Neural progenitor cell (in vitro differentiated cells): ENCODE measurements at regions not wholly inside any gene's neighbourhood (a gene's known extent, or its start where the extent isn't known, plus 50 kb on each side); places are given as distances from the start of the nearest gene placed in this dataset.

Experiments used
- DNase-seq: peaks from one replicate; pipeline ENCODE4 v3.0.0-alpha.2; 2016; ENCODE audit warnings: low spot score
- H2AFZ ChIP-seq: fragments of 200-600 bp; sonication (generic); replicated peaks from 2 replicates; pipeline ENCODE4 v1.6.1; 2016; ENCODE audit warnings: antibody characterized with exemption
- H3F3A ChIP-seq: fragments of 200-600 bp; sonication (generic); 2 replicates; pipeline ENCODE4 v1.6.1; 2016; ENCODE audit warnings: antibody characterized with exemption, low read depth
- H3K27ac ChIP-seq: fragments of 200-600 bp; sonication (generic); 2 replicates; pipeline ENCODE4 v1.5.1; 2016; ENCODE audit warnings: mild to moderate bottlenecking
- H3K27me3 ChIP-seq: fragments of 200-600 bp; sonication (generic); 2 replicates; pipeline ENCODE4 v1.6.1; 2016; ENCODE audit warnings: mild to moderate bottlenecking, moderate library complexity
- H3K36me3 ChIP-seq: fragments of 200-600 bp; sonication (generic); 2 replicates; pipeline ENCODE4 v1.5.1; 2016
- H3K4me1 ChIP-seq: fragments of 200-600 bp; sonication (generic); 2 replicates; pipeline ENCODE4 v1.6.1; 2016; ENCODE audit warnings: mixed run types
- H3K4me2 ChIP-seq: fragments of 200-600 bp; sonication (generic); 2 replicates; pipeline ENCODE4 v1.6.1; 2016
- H3K4me3 ChIP-seq: fragments of 200-600 bp; sonication (generic); 2 replicates; pipeline ENCODE4 v1.5.1; 2016
- H3K79me2 ChIP-seq: fragments of 200-600 bp; sonication (generic); 2 replicates; pipeline ENCODE4 v1.6.1; 2016; ENCODE audit warnings: low read depth
- H3K9ac ChIP-seq: fragments of 200-600 bp; sonication (generic); 2 replicates; pipeline ENCODE4 v1.6.1; 2016
- H3K9me3 ChIP-seq: fragments of 200-600 bp; sonication (generic); 2 replicates; pipeline ENCODE4 v1.5.1; 2016; ENCODE audit warnings: low read depth
- H4K20me1 ChIP-seq: fragments of 200-600 bp; sonication (generic); 2 replicates; pipeline ENCODE4 v1.6.1; 2016; ENCODE audit warnings: low read depth
- H3K27ac Mint-ChIP-seq: 3 replicates; pipeline ENCODE4 v1.8.0; 2021; ENCODE audit warnings: mixed read lengths
- H3K27me3 Mint-ChIP-seq: 2 replicates; pipeline ENCODE4 v1.8.0; 2022; ENCODE audit warnings: low read depth, mild to moderate bottlenecking, inconsistent platforms, moderate library complexity, mixed read lengths; ENCODE audit not compliant: insufficient read depth
- H3K36me3 Mint-ChIP-seq: 3 replicates; pipeline ENCODE4 v1.8.0; 2021; ENCODE audit warnings: mixed read lengths
- H3K4me1 Mint-ChIP-seq: 3 replicates; pipeline ENCODE4 v1.8.0; 2021; ENCODE audit warnings: mixed read lengths
- H3K4me3 Mint-ChIP-seq: 3 replicates; pipeline ENCODE4 v1.8.0; 2021; ENCODE audit warnings: mild to moderate bottlenecking, moderate library complexity, mixed read lengths
- H3K9me3 Mint-ChIP-seq: 3 replicates; pipeline ENCODE4 v1.8.0; 2020; ENCODE audit warnings: mixed read lengths
- EZH2 ChIP-seq: fragments of 200-600 bp; sonication (generic); IDR thresholded peaks from 2 replicates; pipeline ENCODE4 v1.6.1; 2017; ENCODE audit warnings: antibody characterized with exemption, mild to moderate bottlenecking, moderate library complexity
- EZH2phosphoT487 ChIP-seq: fragments of 200-600 bp; sonication (generic); IDR thresholded peaks from 2 replicates; pipeline ENCODE4 v1.6.1; 2017; ENCODE audit warnings: antibody characterized with exemption
- TF ChIP-seq, protein P1 (sequence below): fragments of 200-600 bp; sonication (generic); IDR thresholded peaks from 2 replicates; pipeline ENCODE4 v1.5.1; 2017; ENCODE audit warnings: antibody characterized with exemption, mild to moderate bottlenecking

DNA sequence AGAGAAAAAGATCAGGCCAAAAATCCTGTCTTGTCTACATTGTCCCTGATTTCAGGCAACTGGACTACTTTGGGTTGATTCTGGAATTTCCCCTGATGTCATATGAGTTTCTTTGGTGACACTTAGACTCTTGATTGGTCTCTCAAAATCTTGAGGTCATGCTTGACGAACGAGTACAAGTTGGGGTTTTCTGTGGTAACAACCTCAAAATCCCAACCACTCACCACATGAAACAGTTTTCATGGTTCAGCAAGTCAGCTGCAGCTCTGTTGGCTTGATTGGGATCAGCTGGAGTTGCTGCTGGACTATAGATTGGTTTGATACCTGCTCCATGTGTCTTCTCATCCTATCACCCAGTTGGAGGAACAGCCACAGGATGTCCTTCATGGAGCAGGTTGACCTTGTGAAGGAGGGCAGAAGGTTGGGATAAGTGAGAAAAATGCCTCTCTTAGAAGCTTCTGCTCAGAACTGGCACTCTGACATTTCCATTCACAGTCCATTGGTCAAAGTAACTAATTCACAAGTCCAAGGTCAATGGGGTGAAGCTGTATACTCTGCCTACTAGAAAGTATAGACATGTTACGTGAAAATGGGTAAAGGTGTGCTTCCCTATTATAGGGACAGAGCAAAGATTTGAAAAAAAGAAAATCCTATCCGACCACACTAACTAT lies 284.5 kb downstream of the SH3GL2 start:
- Histone ChIP-seq H3K4me2 (no peak overlapping the region), H3F3A (no peaks in the 10 kb centered on the region), H3K9ac (no peak overlapping the region), H3K27me3 (no peaks in the 10 kb centered on the region), H3K9me3 (no peaks in the 10 kb centered on the region), H3K36me3 (no peaks in the 10 kb centered on the region), H3K27ac (no peak overlapping the region), H4K20me1 (no peaks in the 10 kb centered on the region), H3K79me2 (no peaks in the 10 kb centered on the region), H3K4me1 (no peaks in the 10 kb centered on the region), H3K4me3 (no peak overlapping the region), H2AFZ (no peak overlapping the region)
- Mint-ChIP-seq H3K9me3 (no peaks in the 10 kb centered on the region), H3K27ac (no peak overlapping the region), H3K4me3 (no peak overlapping the region), H3K4me1 (no peaks in the 10 kb centered on the region), H3K27me3 (peaks cover 2% of the 10 kb centered on the region), H3K36me3 (no peaks in the 10 kb centered on the region)
- DNase-seq: no peak
- no peak for TF ChIP-seq EZH2
- TF ChIP-seq, protein P1, sequence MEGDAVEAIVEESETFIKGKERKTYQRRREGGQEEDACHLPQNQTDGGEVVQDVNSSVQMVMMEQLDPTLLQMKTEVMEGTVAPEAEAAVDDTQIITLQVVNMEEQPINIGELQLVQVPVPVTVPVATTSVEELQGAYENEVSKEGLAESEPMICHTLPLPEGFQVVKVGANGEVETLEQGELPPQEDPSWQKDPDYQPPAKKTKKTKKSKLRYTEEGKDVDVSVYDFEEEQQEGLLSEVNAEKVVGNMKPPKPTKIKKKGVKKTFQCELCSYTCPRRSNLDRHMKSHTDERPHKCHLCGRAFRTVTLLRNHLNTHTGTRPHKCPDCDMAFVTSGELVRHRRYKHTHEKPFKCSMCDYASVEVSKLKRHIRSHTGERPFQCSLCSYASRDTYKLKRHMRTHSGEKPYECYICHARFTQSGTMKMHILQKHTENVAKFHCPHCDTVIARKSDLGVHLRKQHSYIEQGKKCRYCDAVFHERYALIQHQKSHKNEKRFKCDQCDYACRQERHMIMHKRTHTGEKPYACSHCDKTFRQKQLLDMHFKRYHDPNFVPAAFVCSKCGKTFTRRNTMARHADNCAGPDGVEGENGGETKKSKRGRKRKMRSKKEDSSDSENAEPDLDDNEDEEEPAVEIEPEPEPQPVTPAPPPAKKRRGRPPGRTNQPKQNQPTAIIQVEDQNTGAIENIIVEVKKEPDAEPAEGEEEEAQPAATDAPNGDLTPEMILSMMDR: no peak
- no peak for TF ChIP-seq EZH2phosphoT487

DNA sequence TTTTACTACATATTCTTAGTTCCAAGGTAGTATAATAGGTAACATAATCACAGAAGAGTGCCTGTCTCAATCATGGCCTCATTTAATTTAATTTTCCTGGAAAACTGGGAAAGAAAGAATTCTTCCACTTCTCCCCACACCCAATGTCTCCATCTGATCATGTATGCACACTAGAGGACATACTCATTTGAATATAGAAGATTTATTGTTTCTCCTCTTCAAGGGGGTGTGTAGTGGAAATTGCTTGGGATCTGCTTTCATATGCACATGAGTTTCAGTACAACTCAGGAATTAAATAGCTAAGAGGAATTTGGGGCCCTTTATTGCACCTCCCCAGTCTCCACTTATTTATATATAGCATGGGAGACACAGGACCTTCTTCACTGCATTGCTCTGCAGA lies 285.1 kb downstream of the SH3GL2 start:
- TF ChIP-seq EZH2 (no peak), EZH2phosphoT487 (no peak)
- TF ChIP-seq, protein P1: no peak
- no peak for DNase-seq
- H3K36me3 ChIP-seq: no peaks in the 10 kb centered on the region
- no peak overlapping the region for H2AFZ ChIP-seq
- no peak overlapping the region for H3K27ac Mint-ChIP-seq
- no peaks in the 10 kb centered on the region for H3F3A ChIP-seq
- H3K9ac ChIP-seq: no peak overlapping the region
- no peaks in the 10 kb centered on the region for H3K9me3 ChIP-seq
- H3K36me3 Mint-ChIP-seq: no peaks in the 10 kb centered on the region
- H4K20me1 ChIP-seq: no peaks in the 10 kb centered on the region
- H3K4me2 ChIP-seq: no peak overlapping the region
- H3K4me3 Mint-ChIP-seq: no peak overlapping the region
- H3K4me1 Mint-ChIP-seq: no peaks in the 10 kb centered on the region
- no peaks in the 10 kb centered on the region for H3K79me2 ChIP-seq
- peaks cover 2% of the 10 kb centered on the region for H3K27me3 Mint-ChIP-seq
- H3K4me1 ChIP-seq: no peaks in the 10 kb centered on the region
- H3K4me3 ChIP-seq: no peak overlapping the region
- no peaks in the 10 kb centered on the region for H3K9me3 Mint-ChIP-seq
- H3K27me3 ChIP-seq: no peaks in the 10 kb centered on the region
- no peak overlapping the region for H3K27ac ChIP-seq

DNA sequence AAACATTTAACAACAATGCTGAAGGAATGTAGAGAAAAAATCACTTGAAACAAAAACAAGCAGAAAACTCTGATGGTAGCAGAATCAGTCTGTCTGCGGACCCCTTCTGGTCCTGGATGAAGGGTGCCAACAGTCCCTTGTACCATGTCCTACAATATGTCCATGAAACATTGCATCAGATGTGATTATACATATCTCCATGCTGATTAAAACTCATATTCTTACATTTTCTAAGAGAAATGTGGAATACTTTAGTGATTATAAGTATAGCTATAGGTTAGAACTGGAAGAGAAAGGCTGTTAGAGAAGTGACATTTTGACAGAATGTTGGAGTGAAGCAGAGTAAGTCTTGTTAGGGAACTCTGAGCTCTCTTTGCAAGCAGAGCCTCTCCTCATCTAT lies 286.1 kb downstream of the SH3GL2 start:
- H3K27me3 ChIP-seq: no peaks in the 10 kb centered on the region
- Mint-ChIP-seq H3K4me1 (no peaks in the 10 kb centered on the region), H3K27me3 (peaks cover 2% of the 10 kb centered on the region), H3K9me3 (no peaks in the 10 kb centered on the region), H3K36me3 (no peaks in the 10 kb centered on the region), H3K27ac (no peak overlapping the region), H3K4me3 (no peak overlapping the region)
- no peaks in the 10 kb centered on the region for H3K4me1 ChIP-seq
- no peak overlapping the region for H3K27ac ChIP-seq
- H3K9ac ChIP-seq: no peak overlapping the region
- H3K36me3 ChIP-seq: no peaks in the 10 kb centered on the region
- no peak overlapping the region for H2AFZ ChIP-seq
- H3K4me2 ChIP-seq: no peak overlapping the region
- DNase-seq: no peak
- no peak overlapping the region for H3K4me3 ChIP-seq
- no peaks in the 10 kb centered on the region for H4K20me1 ChIP-seq
- no peaks in the 10 kb centered on the region for H3F3A ChIP-seq
- no peak for TF ChIP-seq EZH2phosphoT487
- TF ChIP-seq, protein P1: no peak
- no peak for TF ChIP-seq EZH2
- no peaks in the 10 kb centered on the region for H3K79me2 ChIP-seq
- no peaks in the 10 kb centered on the region for H3K9me3 ChIP-seq
